Activated T-helper 2 cell treated with anti-CD3 and anti-CD28 coated beads, Interferon-gamma antibody, Interleukin-2, Interleukin-4, amounts not matched to agents 10 μg/mL and 5 μg/mL and 100 μg/mL, durations not matched to agents 14 hours and 24 hours and 36 hours (primary cell): ENCODE measurements at regions not wholly inside any gene's neighbourhood (a gene's known extent, or its start where the extent isn't known, plus 50 kb on each side); places are given as distances from the start of the nearest gene placed in this dataset.

Experiments
- DNase-seq: peaks from one replicate; pipeline ENCODE4 v3.0.0; 2021; ENCODE audit warnings: low spot score
- H3K27ac Mint-ChIP-seq: one replicate; pipeline ENCODE4 v1.8.0; 2021; ENCODE audit warnings: mixed read lengths
- H3K27me3 Mint-ChIP-seq: one replicate; pipeline ENCODE4 v1.8.0; 2021; ENCODE audit warnings: low read depth, mixed read lengths
- H3K36me3 Mint-ChIP-seq: one replicate; pipeline ENCODE4 v1.8.0; 2021; ENCODE audit warnings: low read depth, mixed read lengths
- H3K4me1 Mint-ChIP-seq: one replicate; pipeline ENCODE4 v1.8.0; 2021; ENCODE audit warnings: low read depth, mixed read lengths
- H3K4me3 Mint-ChIP-seq: one replicate; pipeline ENCODE4 v1.8.0; 2021; ENCODE audit warnings: low read depth, mild to moderate bottlenecking, moderate library complexity, mixed read lengths
- H3K9me3 Mint-ChIP-seq: one replicate; pipeline ENCODE4 v1.8.0; 2021; ENCODE audit warnings: mixed read lengths
- intact Hi-C: fragments of 100-400 bp; cut with micrococcal nuclease; formaldehyde crosslinking; loops from one replicate; pipeline ENCODE4 v1.15.1; 2023

DNA sequence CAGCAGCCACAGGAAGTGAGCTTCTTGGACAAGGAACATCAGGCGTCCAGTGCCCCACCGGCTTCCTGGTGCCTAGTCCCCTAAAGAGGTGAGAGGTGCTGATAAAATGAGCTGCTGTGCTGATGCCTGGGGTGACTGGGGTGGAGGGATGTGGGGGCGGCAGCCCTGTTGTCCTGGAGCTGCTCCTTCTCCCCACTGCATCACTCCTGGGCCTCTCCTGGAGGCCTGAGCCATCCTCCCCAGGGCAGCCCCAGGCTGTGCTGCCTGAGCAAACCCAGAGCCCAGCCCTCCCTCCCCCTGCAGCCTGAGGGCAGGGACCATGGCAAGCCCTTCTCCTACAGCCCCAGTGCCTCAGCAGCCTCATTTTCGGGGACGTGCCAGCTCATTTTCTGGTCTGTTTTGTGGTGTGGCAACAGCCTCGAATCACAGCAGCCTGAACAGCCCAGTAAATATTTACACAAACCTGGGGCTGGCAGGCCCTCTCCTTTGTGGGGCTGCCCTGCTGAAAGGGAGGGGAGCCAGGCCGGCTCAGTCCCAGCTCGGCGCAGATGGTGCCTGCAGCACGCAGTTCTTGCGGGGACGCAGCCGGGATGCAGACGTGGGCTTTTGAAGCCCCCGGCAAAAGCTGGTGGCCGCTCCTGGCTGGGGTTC is 259.9 kb downstream of the DLL1 start:
- no peaks in the 10 kb centered on the region for H3K27me3 Mint-ChIP-seq
- no peak overlapping the region for H3K27ac Mint-ChIP-seq
- no peaks in the 10 kb centered on the region for H3K4me1 Mint-ChIP-seq
- H3K4me3 Mint-ChIP-seq: no peak overlapping the region
- H3K36me3 Mint-ChIP-seq: no peaks in the 10 kb centered on the region
- DNase-seq: no peak
- intact Hi-C loops: no loop called here
- no peaks in the 10 kb centered on the region for H3K9me3 Mint-ChIP-seq

DNA sequence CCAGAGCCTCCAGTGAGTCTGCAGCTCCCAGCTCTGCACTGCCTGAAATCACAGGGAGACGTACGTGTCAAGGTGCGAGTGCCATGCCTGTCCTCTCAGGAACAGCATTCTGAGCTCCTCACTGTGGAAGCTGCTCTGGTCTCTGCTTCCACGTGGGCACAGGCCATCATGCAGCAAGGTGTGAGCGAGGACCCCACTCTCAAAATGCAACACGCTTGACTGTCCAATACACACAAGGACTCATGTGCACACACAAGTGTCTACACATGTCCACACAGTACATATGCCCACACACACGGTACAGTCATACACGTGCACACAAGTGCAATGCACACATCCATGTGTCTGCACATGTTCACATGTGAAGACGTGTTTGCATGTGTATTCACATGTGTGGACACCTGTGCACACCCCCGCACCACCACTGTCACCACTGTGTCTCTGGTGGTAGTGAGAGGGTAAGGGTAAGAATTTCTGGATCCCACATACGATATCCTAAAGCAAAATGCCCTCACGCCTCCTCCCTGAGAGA is 260.5 kb downstream of the DLL1 start:
- no peak overlapping the region for H3K4me3 Mint-ChIP-seq
- H3K36me3 Mint-ChIP-seq: no peaks in the 10 kb centered on the region
- H3K4me1 Mint-ChIP-seq: no peaks in the 10 kb centered on the region
- H3K27ac Mint-ChIP-seq: no peak overlapping the region
- H3K9me3 Mint-ChIP-seq: no peaks in the 10 kb centered on the region
- no peaks in the 10 kb centered on the region for H3K27me3 Mint-ChIP-seq
- intact Hi-C loops: no loop called here
- no peak for DNase-seq

DNA sequence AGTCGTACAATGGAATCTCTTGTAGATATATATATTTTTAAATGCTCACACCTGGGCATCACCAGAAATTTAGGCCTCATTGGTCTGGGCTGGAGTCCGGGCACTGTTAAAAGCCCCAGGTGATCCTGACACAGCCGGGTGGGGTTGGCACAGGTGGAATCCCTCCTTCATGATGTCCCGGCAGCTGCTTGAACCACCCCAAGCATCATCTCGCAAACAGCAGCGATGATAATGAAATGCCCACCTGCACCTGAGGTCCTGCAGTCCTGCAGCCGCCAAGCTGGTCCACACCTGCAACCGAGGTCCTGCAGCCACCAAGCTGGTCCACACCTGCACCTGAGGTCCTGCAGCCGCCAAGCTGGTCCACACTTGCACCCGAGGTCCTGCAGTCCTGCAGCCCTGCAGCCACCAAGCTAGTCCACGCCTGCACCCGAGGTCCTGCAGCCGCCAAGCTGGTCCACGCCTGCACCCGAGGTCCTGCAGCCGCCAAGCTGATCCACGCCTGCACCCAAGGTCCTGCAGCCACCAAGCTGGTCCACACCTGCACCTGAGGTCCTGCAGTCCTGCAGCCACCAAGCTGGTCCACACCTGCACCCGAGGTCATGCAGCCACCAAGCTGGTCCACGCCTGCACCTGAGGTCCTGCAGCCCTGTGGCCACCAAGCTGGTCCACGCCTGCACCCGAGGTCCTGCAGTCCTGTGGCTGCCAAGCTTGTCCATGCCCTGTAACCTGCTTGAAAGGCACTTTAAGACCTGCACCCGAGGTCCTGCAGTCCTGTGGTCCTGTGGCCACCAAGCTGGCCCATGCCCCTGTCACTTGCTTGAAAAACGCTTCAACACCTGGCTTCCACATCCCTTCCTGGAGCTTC is 261.2 kb downstream of the DLL1 start:
- Mint-ChIP-seq H3K4me1 (no peaks in the 10 kb centered on the region), H3K27me3 (no peaks in the 10 kb centered on the region), H3K27ac (no peak overlapping the region), H3K9me3 (no peaks in the 10 kb centered on the region), H3K4me3 (no peak overlapping the region), H3K36me3 (no peaks in the 10 kb centered on the region)
- no peak for DNase-seq
- intact Hi-C loops: no loop called here

DNA sequence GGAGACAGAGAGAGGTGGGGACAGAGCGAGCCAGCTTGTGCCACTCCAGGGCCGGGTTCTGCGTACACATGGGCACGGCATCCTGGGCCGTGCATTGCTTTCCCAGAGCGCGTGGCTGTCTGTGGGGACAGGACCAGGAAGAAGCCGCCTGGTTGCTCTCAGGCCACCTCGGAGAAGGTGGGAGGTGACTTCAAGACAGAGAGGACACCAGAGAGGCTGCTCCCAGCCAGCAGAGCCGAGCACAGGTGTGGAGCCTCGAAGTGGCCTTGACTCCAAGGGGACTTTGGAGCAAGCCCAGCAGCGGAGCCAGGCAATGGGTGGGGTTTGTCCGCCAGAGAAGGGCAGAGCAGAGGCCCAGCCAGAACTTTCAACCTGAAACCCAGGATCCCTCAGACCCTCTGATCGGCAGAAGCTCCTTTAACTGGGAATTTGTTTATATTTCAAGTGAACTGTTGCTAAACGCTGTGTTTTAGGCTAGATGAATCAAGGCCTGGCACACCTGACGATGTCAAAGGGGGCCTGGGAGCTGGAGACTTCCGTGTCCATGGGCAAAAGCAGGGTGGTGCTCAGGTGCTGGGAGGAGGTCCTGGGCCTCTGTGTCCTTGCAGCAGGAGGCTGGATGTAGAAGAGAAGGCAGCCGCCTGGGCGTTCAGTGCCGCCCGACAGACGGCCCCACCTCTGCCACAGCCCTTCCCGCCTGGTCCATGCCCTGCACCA is 262.1 kb downstream of the DLL1 start:
- Mint-ChIP-seq H3K36me3 (no peaks in the 10 kb centered on the region), H3K4me3 (no peak overlapping the region), H3K27me3 (no peaks in the 10 kb centered on the region), H3K4me1 (no peaks in the 10 kb centered on the region), H3K27ac (no peak overlapping the region), H3K9me3 (no peaks in the 10 kb centered on the region)
- intact Hi-C loops: no loop called here
- no peak for DNase-seq

DNA sequence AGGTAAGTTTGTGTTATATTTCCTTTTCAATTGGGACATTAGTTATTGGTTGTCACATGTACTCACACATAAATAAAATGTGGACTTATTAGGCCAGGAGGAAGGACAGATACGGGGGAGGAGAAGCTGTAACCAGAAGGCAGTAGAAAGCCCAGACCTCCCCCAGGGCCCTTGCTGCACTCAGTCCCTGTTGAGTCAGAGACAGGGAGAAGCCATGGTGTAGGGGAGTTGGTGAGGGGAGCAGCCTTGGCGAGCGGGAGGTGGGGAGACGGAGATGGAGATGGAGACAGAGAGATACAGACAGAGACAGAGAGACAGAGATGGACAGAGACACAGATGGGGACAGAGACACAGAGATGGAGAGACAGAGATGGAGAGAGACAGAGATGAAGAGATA is 263.2 kb downstream of the DLL1 start:
- H3K4me3 Mint-ChIP-seq: no peak overlapping the region
- H3K4me1 Mint-ChIP-seq: no peaks in the 10 kb centered on the region
- H3K27me3 Mint-ChIP-seq: no peaks in the 10 kb centered on the region
- no peaks in the 10 kb centered on the region for H3K9me3 Mint-ChIP-seq
- intact Hi-C loops: no loop called here
- no peak overlapping the region for H3K27ac Mint-ChIP-seq
- H3K36me3 Mint-ChIP-seq: no peaks in the 10 kb centered on the region
- DNase-seq: no peak

DNA sequence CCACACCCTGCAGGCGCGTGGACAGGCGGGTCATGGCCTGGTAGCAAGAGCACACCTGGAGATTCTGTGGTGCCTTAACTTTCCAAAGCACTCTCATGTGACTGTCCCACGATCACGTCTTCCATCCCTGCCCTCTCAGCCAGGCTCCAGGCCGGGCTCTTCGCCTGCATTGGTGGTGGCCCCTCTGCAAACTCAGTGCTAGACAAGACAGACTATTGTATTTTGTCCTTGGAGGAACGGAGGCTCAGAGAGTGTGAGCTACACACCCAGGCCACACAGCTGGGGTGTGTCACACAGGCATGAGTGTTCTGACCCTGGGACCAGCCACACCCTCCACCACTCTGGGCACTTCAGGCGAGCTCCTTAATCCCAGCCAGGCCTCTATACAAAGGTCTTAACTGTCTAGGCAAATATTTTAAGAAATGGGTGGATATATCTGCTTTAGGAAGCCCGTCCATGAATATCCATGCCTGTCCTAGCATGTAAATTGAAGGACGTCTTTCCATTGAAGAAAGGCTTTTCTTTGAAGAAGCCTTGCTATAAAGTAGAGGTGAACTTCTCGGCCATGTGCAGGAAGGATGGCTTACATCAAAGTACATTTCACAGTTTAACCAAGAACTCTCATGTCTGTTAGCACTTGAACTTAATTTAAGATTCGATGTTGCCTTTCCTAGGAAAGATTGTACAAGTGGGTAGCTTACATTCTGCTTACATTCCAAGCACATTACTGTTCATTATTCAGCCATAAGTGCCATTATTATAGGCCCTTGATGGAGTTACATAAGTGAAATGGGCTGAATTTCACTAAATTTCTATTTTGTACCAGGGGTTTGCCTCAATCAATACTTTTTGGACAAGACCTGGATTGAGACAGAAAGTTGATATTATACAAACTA is 263.9 kb downstream of the DLL1 start:
- no peak overlapping the region for H3K4me3 Mint-ChIP-seq
- no peaks in the 10 kb centered on the region for H3K36me3 Mint-ChIP-seq

DNA sequence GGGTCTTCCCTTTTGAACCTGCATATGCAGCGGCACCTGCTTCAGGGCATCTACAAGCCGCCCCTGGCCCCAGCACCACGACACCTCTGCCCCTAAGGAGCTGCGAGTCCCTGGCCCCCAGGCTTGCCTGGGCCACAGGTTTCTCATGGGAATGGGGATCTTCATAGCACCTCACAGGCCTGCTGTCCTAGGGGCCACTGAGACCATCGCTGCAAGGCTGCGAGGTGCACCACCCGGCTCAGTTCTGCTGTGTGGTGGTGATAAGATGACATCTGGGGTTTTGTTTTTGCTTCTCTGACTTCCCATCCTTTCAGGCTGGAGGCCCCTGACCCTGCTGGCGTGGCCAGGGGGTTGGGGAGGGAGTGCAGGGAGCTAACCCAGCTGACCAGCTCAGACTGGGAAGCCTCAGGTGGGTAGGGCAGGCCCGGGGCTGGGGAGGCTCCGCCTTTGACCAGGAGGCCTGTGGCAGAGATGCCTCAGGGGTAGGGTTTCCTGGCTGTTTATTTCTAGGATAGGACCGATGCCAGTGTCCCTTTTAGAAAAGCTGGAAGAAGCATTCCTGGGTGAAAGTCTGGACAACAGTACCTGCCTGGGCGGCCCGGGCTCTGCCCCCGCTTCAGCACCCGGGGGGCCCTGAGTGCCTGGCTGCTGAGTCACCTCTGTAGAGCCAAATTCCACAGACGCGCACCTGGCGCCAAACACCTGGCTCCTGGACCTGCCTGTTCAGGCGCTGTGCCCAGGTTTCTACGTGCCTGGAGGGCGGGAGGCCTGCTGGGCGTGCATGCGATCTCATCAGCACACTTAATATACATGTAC is 264.7 kb downstream of the DLL1 start:
- DNase-seq: no peak
- intact Hi-C loops: no loop called here
- Mint-ChIP-seq H3K9me3 (no peaks in the 10 kb centered on the region), H3K36me3 (no peaks in the 10 kb centered on the region), H3K27ac (no peak overlapping the region), H3K4me3 (no peak overlapping the region), H3K4me1 (no peaks in the 10 kb centered on the region), H3K27me3 (peaks cover 11% of the 10 kb centered on the region)

More for the DNA sequence above, 263.9 kb downstream of the DLL1 start:
- Mint-ChIP-seq H3K27ac (no peak overlapping the region), H3K27me3 (peaks cover 4% of the 10 kb centered on the region), H3K4me1 (no peaks in the 10 kb centered on the region), H3K9me3 (no peaks in the 10 kb centered on the region)
- no peak for DNase-seq
- intact Hi-C loops: no loop called here

DNA sequence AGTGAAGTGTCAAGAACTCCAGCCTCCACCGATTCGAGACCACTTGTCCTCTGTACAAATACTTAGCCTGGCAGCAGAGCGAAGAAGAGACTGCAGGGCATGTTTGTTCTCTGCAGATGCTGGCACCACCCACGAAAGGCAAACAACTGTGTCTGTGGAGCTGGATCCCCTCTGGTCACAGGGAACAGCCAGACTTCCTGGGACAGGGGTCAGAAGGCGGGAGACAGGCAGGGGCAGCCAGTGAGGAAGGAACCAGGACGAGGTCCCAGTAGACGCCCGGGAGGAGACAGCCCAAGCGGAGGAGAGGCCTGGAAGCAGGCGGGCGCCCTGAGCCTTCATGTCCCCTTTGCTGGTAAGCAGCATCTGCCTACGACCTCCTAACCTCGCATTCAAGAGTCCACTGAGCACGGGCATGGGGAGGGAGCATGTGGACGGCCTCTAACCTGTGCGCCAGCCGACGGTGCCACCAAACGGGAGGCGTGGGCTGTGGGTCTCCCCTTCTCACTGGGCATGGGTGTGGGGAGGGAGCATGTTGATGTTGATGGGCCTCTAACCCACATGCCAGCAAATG is 265.5 kb downstream of the DLL1 start:
- DNase-seq: no peak
- H3K9me3 Mint-ChIP-seq: no peaks in the 10 kb centered on the region
- H3K4me3 Mint-ChIP-seq: no peak overlapping the region
- H3K4me1 Mint-ChIP-seq: no peaks in the 10 kb centered on the region
- H3K27me3 Mint-ChIP-seq: peaks cover 11% of the 10 kb centered on the region
- no peak overlapping the region for H3K27ac Mint-ChIP-seq
- intact Hi-C loops: no loop called here
- H3K36me3 Mint-ChIP-seq: no peaks in the 10 kb centered on the region

DNA sequence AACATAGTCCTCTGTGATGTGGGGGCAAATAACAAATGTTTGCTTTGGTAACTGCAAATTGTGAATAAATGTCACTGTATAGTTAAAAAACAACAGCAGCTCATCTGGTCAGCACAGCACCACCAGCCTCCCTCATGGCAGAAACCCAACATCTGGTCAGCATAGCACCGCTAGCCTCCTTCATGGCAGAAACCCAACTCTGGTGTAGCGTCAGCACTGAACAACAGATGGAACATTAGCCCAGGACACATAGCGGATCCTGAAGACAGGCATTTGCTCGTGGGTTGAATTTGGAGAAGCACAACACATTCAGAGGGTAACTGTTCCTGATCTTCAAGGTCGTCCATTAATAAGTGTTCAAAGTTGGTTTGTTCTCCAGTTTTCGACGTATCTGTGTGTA is 265.9 kb downstream of the DLL1 start:
- intact Hi-C loops: no loop called here
- Mint-ChIP-seq H3K4me3 (no peak overlapping the region), H3K4me1 (no peaks in the 10 kb centered on the region), H3K27me3 (peaks cover 11% of the 10 kb centered on the region), H3K9me3 (no peaks in the 10 kb centered on the region), H3K36me3 (no peaks in the 10 kb centered on the region), H3K27ac (no peak overlapping the region)
- DNase-seq: no peak

DNA sequence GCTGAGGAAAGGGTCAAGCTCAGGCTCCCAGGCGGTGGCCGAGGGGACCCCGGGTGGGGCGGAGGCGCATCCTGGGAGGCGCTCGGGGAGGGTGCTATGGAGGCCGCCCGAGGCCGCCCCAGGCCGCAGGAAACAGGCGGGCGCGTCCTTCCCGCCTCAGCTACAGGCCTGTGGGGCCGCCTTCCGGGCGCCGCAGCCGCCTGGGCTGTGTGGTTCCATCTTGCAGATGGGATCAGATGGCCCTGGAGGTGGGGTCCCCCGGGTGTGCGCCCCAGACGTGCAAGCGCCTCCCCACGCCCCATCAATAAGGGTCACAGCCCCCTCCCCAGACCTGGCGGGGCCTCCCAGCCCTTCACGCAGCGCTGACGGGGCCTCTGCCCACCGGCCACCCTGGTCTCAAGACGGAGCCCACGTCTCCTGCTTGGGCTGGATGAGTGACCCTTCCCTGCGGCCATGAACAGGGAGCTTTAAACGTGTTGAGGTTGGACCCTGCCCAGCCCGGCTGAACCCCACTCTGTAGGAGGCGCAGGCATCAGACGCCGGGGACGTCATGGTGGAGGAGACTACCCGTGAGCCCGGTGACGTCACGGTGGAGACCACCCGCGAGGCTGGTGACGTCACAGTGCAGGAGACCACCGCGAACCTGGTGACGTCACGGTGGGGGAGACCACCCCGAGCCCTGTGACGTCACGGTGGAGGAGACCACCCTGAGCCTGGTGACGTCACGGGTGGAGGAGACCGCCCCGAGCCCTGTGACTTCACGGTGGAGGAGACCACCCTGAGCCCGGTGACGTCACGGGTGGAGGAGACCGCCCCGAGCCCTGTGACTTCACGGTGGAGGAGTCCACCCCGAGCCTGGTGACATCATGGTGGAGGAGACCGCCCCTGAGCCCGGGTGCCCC is 267.0 kb downstream of the DLL1 start:
- peaks cover 11% of the 10 kb centered on the region for H3K27me3 Mint-ChIP-seq
- no peaks in the 10 kb centered on the region for H3K9me3 Mint-ChIP-seq
- intact Hi-C loops: no loop called here
- H3K4me3 Mint-ChIP-seq: no peak overlapping the region
- H3K36me3 Mint-ChIP-seq: no peaks in the 10 kb centered on the region
- H3K27ac Mint-ChIP-seq: no peak overlapping the region
- no peak for DNase-seq
- H3K4me1 Mint-ChIP-seq: no peaks in the 10 kb centered on the region
